ENCODE measurements at regions not wholly inside any gene's neighbourhood (a gene's known extent, or its start where the extent isn't known, plus 50 kb on each side); places are given as distances from the start of the nearest gene placed in this dataset.

DNA sequence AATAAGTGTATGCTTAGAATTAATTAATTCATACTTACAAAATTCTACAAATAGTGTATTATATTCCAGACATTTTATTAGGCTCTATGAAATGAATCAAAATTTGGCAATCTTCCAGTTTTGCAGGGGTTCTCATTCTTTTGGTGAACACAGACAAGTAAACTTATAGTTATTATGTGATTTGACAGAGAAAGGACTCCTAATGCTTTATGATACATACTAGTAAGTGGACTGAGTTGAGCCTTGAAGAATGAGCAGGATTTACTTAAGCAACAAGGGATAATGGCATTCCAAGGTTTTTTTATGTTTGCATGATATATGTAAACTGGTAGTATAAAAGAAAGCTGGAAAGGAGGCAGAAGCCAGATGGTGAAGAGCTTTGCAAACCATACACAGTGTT lies 145.7 kb upstream of the FERD3L start:
- Histone ChIP-seq H3K36me3 (ENCODE audit: insufficient read depth) (no peaks in the 10 kb centered on the region), H3K27ac (no peak overlapping the region), H3K9ac (no peak overlapping the region), H3K4me1 (ENCODE audit: low read depth, poor library complexity, severe bottlenecking) (no peaks in the 10 kb centered on the region), H2AFZ (ENCODE audit: low read depth) (no peak overlapping the region), H4K20me1 (ENCODE audit: insufficient read depth) (no peaks in the 10 kb centered on the region), H3K79me2 (ENCODE audit: insufficient read depth, low read depth) (no peaks in the 10 kb centered on the region), H3K27me3 (ENCODE audit: insufficient read depth, low read depth) (no peaks in the 10 kb centered on the region), H3K4me3 (IDR thresholded peaks at IDR 0.05; ENCODE audit: insufficient read depth, low read depth, low read length) (no peak overlapping the region), H3K4me2 (no peak overlapping the region)
- TF ChIP-seq, protein P1, sequence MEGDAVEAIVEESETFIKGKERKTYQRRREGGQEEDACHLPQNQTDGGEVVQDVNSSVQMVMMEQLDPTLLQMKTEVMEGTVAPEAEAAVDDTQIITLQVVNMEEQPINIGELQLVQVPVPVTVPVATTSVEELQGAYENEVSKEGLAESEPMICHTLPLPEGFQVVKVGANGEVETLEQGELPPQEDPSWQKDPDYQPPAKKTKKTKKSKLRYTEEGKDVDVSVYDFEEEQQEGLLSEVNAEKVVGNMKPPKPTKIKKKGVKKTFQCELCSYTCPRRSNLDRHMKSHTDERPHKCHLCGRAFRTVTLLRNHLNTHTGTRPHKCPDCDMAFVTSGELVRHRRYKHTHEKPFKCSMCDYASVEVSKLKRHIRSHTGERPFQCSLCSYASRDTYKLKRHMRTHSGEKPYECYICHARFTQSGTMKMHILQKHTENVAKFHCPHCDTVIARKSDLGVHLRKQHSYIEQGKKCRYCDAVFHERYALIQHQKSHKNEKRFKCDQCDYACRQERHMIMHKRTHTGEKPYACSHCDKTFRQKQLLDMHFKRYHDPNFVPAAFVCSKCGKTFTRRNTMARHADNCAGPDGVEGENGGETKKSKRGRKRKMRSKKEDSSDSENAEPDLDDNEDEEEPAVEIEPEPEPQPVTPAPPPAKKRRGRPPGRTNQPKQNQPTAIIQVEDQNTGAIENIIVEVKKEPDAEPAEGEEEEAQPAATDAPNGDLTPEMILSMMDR (conservative IDR thresholded peaks at IDR 0.05; ENCODE audit: low read depth, low read length), result no peak

DNA sequence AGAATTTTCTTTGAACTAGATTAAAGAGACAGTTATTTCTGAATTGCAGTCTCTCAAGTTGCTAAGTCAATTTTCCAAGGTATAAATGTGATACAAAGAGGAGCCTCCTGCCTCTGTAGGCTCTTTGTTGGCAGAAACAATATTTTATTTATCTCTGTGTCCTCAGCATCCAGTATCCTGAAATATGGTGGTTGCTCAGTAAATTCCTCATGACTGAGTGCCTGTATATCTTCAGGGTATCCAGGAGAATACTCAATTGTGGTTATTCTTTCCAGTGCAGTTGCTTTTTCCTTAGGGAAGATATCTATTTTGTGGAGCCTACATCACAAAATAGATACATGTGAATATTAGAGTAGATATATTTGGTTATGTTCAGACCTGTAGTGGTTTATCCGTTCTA lies 144.8 kb upstream of the FERD3L start:
- H3K4me3 ChIP-seq (IDR thresholded peaks at IDR 0.05; ENCODE audit: insufficient read depth, low read depth, low read length), result no peak overlapping the region
- no peaks in the 10 kb centered on the region for H3K79me2 ChIP-seq (ENCODE audit: insufficient read depth, low read depth)
- TF ChIP-seq, protein P1 (conservative IDR thresholded peaks at IDR 0.05; ENCODE audit: low read depth, low read length), result no peak
- H3K36me3 ChIP-seq (ENCODE audit: insufficient read depth), result no peaks in the 10 kb centered on the region
- H4K20me1 ChIP-seq (ENCODE audit: insufficient read depth), result no peaks in the 10 kb centered on the region
- H3K9ac ChIP-seq, result no peak overlapping the region
- no peak overlapping the region for H3K27ac ChIP-seq
- H2AFZ ChIP-seq (ENCODE audit: low read depth), result no peak overlapping the region
- H3K27me3 ChIP-seq (ENCODE audit: insufficient read depth, low read depth), result no peaks in the 10 kb centered on the region
- H3K4me1 ChIP-seq (ENCODE audit: low read depth, poor library complexity, severe bottlenecking), result no peaks in the 10 kb centered on the region
- H3K4me2 ChIP-seq, result no peak overlapping the region

DNA sequence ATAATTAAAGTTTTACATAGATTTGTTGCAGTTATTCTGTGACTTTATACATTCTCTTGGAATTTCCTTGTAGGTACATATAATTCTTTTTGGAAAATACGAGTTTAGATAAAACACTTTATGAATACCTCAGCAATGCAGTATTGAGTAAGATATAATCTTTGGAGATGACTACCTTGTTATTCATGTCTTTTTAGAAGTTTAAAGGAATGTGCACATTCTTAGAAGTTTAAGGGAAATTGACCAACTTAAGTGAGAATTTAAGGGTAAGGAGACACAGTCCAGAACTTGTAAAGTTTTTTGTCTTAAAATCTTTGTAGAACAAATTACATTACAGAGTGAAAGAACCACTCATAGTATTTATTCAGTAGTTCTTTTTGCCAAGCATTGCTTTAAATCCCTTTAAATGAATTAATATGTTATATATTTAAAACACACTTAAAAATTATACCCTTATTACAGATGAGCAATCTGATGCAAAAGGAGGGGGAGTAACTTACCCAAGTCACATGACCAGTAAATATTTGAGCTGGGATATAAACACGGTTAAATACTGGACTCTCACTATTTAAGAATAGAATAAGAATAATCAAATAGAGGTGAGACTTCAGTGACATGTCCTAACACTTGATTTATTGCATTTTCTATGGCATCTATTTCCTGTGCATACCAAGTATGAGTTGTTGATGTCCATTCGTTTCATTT lies 139.5 kb upstream of the FERD3L start:
- Histone ChIP-seq H3K4me3 (IDR thresholded peaks at IDR 0.05; ENCODE audit: insufficient read depth, low read depth, low read length) (no peak overlapping the region), H3K27ac (no peak overlapping the region), H3K36me3 (ENCODE audit: insufficient read depth) (no peaks in the 10 kb centered on the region), H2AFZ (ENCODE audit: low read depth) (no peak overlapping the region), H3K4me2 (no peak overlapping the region), H3K27me3 (ENCODE audit: insufficient read depth, low read depth) (no peaks in the 10 kb centered on the region), H3K79me2 (ENCODE audit: insufficient read depth, low read depth) (no peaks in the 10 kb centered on the region), H3K9ac (no peak overlapping the region), H4K20me1 (ENCODE audit: insufficient read depth) (no peaks in the 10 kb centered on the region), H3K4me1 (ENCODE audit: low read depth, poor library complexity, severe bottlenecking) (no peaks in the 10 kb centered on the region)
- TF ChIP-seq, protein P1 (conservative IDR thresholded peaks at IDR 0.05; ENCODE audit: low read depth, low read length), result no peak

DNA sequence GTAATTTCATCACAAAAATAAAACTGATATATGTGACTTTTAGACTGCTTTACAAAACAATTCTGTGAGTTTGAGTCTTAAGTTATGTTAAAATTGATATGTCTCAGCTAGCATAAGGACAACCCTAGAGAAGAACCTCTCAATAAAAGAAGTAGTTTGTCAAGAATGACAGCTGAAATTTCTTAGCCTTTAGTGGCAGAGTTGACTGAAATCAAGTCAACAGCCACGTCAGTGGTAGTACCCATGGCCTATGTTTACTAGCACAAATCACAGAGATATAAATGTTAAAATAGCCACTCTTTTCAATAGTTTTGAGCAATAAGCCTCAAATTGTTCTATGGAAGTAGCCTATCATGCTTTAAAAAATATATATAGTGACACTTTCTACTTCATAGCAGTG lies 138.9 kb upstream of the FERD3L start:
- H4K20me1 ChIP-seq (ENCODE audit: insufficient read depth), result no peaks in the 10 kb centered on the region
- no peaks in the 10 kb centered on the region for H3K27me3 ChIP-seq (ENCODE audit: insufficient read depth, low read depth)
- H3K36me3 ChIP-seq (ENCODE audit: insufficient read depth), result no peaks in the 10 kb centered on the region
- H3K9ac ChIP-seq, result no peak overlapping the region
- TF ChIP-seq, protein P1 (conservative IDR thresholded peaks at IDR 0.05; ENCODE audit: low read depth, low read length), result no peak
- no peak overlapping the region for H3K4me2 ChIP-seq
- H3K4me1 ChIP-seq (ENCODE audit: low read depth, poor library complexity, severe bottlenecking), result no peaks in the 10 kb centered on the region
- H3K4me3 ChIP-seq (IDR thresholded peaks at IDR 0.05; ENCODE audit: insufficient read depth, low read depth, low read length), result no peak overlapping the region
- no peak overlapping the region for H2AFZ ChIP-seq (ENCODE audit: low read depth)
- H3K27ac ChIP-seq, result no peak overlapping the region
- no peaks in the 10 kb centered on the region for H3K79me2 ChIP-seq (ENCODE audit: insufficient read depth, low read depth)

Measured in KMS-11 (cell line).